Urinary bladder (tissue), 3 donors: ENCODE measurements at regions not wholly inside any gene's neighbourhood (a gene's known extent, or its start where the extent isn't known, plus 50 kb on each side); places are given as distances from the start of the nearest gene placed in this dataset.

Source experiments
- DNase-seq: peaks from one replicate; pipeline ENCODE4 v3.0.0-alpha.2; 2015; ENCODE audit errors: extremely low spot score
- H3K27ac ChIP-seq: one replicate; pipeline ENCODE4 v1.5.1; 2013; ENCODE audit warnings: low read depth, mild to moderate bottlenecking, moderate library complexity
- H3K36me3 ChIP-seq: one replicate; pipeline ENCODE4 v1.6.1; 2013; ENCODE audit warnings: mild to moderate bottlenecking, moderate library complexity; ENCODE audit not compliant: insufficient read depth
- H3K4me1 ChIP-seq: one replicate; pipeline ENCODE4 v1.6.1; 2013; ENCODE audit warnings: mild to moderate bottlenecking, moderate library complexity; ENCODE audit not compliant: insufficient read depth
- H3K4me3 ChIP-seq: one replicate; pipeline ENCODE4 v1.5.1; 2013; ENCODE audit warnings: low read depth, low read length
- WGBS: extraction: QIAGEN DNeasy Blood & Tissue Kit; methylation state at CpG from one replicate; pipeline ENCODE4 v1.1.7; 2013; 5-methylcytosine and 5-hydroxymethylcytosine counted together
- donor health status: healthy with polysubstance abuse.
- donor health status: healthy.

DNA sequence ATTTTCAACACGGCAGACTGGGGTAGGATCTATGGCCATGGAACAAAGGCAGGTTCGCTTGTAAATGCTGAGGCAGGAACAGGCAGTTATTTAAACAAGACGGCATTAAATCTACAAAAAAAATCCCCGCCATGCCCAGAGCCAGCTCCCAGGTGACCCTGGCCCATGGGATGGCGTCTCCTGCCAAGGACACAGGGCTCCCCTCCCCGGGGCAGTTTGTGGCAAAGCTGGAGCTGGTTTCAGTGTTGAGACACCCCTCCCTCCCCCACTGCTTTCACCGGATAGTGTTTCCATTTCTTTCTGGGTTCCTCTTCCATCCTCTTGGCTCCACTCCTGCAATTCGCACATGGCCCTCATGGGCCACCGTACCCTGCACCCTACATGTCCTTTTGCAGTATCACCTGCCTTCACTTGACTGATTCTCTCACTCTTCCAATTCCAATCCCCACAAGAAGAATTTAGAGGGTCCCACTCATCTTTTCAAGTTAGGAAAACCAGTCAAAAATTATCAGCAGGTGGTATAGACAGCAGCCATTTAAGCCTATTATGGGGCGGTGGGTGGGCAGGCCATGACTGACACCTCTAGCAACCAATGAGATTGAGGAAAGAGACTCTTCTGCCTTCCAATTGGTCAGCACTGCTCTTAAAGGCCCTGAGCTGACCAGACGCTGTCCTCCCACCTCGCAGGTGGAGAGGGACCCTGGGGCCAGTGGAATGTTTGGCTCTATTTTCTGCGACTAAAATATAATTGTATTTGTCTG is 52.0 kb downstream of the OLIG1 start:
- 73% methylated on average over 13 of the region's 13 CpGs for WGBS
- Histone ChIP-seq H3K27ac (no peak overlapping the region), H3K4me3 (no peak overlapping the region), H3K4me1 (no peaks in the 10 kb centered on the region), H3K36me3 (no peaks in the 10 kb centered on the region)
- DNase-seq: no peak

DNA sequence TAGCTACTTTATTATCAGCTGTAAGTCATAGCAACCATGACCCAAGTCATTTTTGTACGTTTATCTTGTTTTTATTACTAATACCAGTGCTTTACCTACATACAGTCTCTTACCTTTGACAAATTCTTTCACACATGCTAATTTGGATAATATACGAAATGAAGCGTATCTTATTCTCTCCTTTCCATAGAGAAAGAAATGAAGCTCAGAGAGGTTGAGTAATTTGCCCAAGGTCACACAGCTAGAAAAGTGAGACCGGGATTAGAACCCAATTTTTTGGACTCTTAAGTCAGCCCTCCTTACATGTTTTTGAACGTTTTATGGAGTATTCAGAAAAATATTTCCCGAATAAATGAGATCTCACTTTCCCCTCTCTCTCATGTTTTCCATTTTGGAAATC is 52.6 kb downstream of the OLIG1 start:
- Histone ChIP-seq H3K27ac (no peak overlapping the region), H3K4me1 (no peaks in the 10 kb centered on the region), H3K36me3 (no peaks in the 10 kb centered on the region), H3K4me3 (no peak overlapping the region)
- no peak for DNase-seq
- WGBS: 90% methylated on average over 6 of the region's 6 CpGs

DNA sequence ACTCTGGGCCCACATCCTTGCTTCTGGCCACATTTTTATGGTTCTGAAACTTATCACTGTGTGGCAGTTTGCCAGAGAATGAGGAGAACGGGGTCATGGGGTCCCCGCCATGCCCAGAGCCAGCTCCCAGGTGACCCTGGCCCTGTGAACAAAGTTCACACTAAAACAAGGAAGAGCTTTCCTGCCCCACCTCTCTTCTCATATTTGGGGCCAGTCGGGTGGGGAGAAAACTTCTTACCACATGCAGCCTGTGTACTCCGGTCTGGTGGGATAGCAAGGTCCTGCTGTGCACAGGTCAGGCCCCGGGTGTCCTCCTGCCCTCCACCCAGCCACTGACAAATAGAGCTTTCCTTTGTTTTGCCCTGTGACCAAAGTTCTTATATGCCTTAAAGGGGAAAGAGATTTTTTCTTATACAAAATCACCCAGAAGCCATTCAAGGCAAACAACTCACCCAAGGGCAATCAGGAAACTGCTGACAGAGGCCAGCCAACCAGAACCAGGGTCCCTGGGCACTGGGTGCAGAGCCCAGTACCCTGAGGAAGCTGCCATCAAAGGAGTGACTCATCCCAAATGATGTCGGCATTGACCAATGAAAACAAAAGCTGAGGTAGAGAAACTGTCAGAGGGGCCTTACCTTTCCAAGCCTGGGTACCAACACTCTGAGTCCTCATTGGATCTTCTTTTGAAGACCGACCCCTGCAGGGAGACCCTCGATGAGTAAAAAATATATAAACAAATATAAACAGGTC is 53.6 kb downstream of the OLIG1 start:
- Histone ChIP-seq H3K27ac (no peak overlapping the region), H3K4me1 (no peaks in the 10 kb centered on the region), H3K36me3 (no peaks in the 10 kb centered on the region), H3K4me3 (no peak overlapping the region)
- DNase-seq: no peak
- WGBS: 64% methylated on average over 8 of the region's 8 CpGs

DNA sequence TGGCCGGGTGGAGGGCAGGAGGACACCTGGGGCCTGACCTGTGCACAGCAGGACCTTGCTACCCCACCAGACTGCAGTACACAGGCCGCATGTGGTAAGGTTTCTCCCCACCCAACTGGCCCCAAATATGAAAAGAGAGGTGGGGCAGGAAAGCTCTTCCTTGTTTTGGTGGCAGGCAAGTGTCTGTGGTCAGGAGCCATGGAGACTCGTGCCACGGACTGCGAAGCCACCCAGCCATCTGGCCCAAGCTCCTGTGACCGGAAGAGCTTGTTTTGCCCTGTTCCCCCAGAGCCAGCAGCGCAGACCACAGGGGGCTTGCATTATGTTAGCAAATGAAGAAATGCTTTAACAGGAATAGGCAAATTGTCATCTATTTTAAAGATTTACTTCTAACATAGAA is 54.9 kb downstream of the OLIG1 start:
- DNase-seq: no peak
- no peak overlapping the region for H3K27ac ChIP-seq
- H3K4me1 ChIP-seq: no peaks in the 10 kb centered on the region
- WGBS: 86% methylated on average over 7 of the region's 7 CpGs
- no peaks in the 10 kb centered on the region for H3K36me3 ChIP-seq
- H3K4me3 ChIP-seq: no peak overlapping the region

DNA sequence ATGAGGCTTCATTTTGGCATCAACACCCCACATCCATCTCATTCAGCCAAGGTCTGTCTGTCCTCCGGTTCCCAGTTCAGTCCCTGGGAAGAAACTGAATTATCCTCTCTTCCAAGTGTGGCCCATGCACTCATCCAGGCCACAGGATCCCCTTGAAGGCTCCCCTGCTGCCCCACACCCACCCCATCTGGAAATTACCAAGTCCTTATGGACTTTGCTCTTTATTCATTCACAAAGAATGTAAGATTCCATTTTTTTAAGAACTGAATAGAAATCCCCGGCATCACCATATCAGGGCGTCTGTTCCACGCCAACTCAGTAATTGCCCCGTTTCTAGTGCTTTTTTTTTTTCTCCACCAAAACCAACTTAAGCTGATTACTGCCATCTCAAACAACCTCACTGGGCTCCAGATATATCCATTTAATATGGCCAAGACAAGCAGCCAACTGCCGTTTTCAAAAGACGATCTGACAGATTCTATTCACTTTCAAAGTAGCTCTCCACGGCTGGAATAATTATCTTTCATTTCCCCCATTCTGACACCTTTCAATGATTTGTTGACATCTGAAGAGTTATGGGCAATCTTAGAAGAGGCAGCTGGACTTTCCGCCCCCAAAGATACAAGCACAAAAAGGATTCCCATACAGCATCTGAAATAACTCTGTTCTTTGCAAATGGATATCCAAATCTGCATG is 55.9 kb downstream of the OLIG1 start:
- 80% methylated on average over 9 of the region's 9 CpGs for WGBS
- no peak for DNase-seq
- no peaks in the 10 kb centered on the region for H3K36me3 ChIP-seq
- H3K4me1 ChIP-seq: no peaks in the 10 kb centered on the region
- H3K4me3 ChIP-seq: no peak overlapping the region
- H3K27ac ChIP-seq: no peak overlapping the region

DNA sequence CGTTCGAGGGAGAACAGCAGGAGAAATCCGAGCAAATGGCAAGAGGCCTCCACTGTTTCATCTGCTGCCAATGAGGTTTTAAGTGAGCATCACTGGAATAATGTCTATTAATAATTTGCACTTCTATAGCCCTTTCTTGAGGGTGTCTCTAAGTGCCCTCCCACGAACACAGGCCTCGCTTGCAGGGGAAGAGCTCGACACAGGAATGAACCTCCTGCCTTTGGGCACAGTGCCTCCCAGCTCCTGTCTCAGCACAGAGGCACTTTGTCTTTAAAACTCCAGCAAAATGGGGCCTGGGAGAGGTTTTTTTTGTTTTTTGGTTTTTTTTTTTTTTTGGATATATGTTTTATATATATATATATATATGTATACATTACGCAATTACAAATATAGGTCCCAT is 56.6 kb downstream of the OLIG1 start:
- WGBS: 82% methylated on average over 7 of the region's 7 CpGs
- DNase-seq: no peak
- H3K36me3 ChIP-seq: no peaks in the 10 kb centered on the region
- H3K4me3 ChIP-seq: no peak overlapping the region
- no peaks in the 10 kb centered on the region for H3K4me1 ChIP-seq
- no peak overlapping the region for H3K27ac ChIP-seq

DNA sequence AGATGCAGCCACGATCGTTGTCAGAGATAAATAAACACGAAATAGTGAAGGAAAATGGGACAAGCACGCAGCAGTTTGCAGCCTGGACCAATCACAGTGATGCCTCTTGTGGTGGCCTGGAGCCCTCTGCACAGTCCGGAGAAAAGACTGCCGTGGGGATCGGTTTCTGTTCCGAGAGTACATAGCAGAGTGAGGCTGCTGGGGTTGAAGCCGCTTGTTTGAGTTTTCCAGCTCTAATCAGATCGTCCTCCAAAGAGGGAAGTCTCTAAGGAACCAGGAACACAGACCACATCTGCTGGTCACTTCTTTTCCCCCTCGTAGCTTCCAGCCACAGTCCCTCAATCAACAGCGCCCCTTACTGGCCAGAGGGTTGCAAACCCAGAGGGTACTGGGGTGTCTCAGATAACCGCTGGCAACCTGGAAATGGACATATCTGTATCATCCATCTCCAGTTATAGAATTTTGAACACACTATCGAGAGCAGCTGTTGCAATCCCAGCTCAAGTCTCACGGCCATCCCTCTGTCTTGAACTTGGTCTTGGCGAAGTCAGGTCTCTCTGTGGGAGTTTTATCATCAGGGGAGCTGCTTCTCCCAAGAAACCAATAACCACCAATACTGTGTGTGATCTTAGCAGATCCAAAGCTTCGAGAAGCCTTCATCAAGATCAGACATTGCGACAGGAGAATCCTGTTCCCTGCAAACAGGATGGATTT is 57.4 kb downstream of the OLIG1 start:
- Histone ChIP-seq H3K27ac (no peak overlapping the region), H3K4me3 (no peak overlapping the region), H3K36me3 (no peaks in the 10 kb centered on the region), H3K4me1 (no peaks in the 10 kb centered on the region)
- WGBS: 3% methylated on average over 18 of the region's 18 CpGs
- DNase-seq: peak; percentile 39

DNA sequence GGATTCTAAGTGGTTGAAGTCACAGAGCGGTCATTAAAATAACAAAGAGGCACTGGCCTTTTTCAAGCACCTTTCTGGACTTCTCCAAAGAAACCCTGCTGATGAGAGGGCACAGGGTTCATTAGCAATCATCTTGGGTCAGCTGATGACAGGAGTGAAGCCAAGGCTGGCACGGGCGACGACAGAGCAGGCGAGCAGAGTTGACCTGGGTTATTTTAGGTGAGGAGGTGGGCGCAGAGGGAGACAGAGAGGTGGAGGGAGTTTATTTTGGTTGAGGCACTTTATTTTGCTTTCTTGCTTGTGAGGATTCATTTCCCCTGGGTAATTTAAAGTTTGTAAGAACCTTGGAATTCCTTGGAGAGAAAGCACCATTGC is 57.9 kb downstream of the OLIG1 start:
- WGBS: 34% methylated on average over 6 of the region's 6 CpGs
- no peak for DNase-seq

DNA sequence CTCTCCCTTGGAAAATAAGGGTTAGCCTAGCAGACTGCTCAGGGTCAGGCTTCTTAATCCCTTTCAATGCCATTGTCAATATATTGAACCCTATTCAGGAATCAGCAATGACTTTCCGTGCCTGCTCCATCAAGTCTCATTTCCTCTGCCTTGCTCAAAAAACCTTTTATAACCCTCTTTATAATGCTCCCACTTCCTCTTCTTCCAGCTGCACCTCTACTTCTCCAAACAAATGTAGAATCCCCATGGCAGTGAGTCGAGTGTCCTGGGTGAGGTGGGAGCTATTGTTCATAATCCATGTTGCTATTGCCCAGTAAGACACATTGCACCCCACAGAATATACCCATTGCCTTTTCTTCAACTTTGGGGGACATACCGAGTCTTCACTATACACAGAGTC is 58.6 kb downstream of the OLIG1 start:
- no peak overlapping the region for H3K4me3 ChIP-seq
- WGBS: 39% methylated on average over 3 of the region's 3 CpGs
- no peak overlapping the region for H3K27ac ChIP-seq
- H3K4me1 ChIP-seq: no peaks in the 10 kb centered on the region
- no peaks in the 10 kb centered on the region for H3K36me3 ChIP-seq
- no peak for DNase-seq

More for the DNA sequence above, 57.9 kb downstream of the OLIG1 start:
- Histone ChIP-seq H3K36me3 (no peaks in the 10 kb centered on the region), H3K4me1 (no peaks in the 10 kb centered on the region), H3K27ac (no peak overlapping the region), H3K4me3 (no peak overlapping the region)

DNA sequence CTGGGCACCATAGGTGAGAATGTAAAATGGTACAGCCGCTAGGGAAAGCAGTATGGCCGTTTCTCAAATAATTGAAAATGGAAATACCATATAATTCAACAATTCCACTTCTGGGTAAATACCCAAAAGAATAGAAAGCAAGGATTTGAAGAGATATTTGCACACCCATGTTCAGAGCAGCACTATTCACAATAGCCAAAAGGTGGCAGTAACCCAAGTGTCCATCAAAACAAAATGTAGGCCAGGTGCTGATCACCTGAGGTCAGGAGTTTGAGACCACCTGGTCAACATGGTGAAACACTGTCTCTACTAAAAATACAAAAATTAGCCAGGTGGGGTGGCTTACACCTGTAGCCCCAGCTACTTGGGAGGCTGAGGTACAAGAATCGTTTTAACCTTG is 62.1 kb downstream of the OLIG1 start:
- DNase-seq: no peak
- Histone ChIP-seq H3K4me1 (no peaks in the 10 kb centered on the region), H3K4me3 (no peak overlapping the region), H3K27ac (no peak overlapping the region), H3K36me3 (no peaks in the 10 kb centered on the region)
- WGBS: 91% methylated on average over 3 of the region's 3 CpGs

DNA sequence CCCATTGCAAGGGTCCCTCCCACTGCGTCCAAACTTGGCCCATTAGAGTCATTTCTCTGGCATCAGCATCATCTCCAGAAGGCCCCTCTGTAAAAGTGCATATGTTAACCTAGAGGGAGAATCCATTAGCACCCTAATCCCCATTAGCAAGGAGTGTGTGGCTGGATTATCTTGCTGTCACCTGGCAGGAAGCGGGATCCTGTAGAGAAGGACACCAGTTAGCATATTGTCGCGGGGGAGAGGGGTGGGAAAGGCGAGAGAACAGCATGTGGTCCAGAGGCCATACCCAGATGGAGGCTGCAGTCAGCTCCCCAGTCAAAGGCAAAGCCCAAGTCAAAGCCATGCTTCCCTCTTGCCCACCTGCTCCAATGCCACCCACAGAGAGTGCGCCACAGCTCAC is 64.0 kb downstream of the OLIG1 start:
- H3K4me3 ChIP-seq: no peak overlapping the region
- WGBS: 35% methylated on average over 6 of the region's 6 CpGs
- no peaks in the 10 kb centered on the region for H3K36me3 ChIP-seq
- H3K4me1 ChIP-seq: no peaks in the 10 kb centered on the region
- H3K27ac ChIP-seq: no peak overlapping the region
- no peak for DNase-seq

DNA sequence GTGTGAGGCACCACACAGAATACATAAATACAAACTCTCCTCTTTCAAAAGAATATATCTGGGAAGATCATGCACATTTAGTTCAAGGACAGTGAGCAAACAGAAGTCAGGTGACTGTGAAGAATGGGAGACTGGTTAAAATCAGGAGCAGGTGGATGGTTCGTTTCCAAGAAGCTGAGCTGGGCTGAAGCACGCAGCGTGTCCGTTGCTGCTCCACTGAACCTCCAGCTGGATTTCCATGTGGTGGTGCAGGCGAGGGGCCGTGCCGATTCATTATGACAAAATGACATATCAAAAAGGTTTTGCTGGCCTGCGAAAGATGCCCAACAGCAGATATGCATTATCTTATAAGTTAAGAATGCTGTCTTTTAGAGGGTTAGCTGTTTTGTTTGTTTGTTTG is 66.0 kb downstream of the OLIG1 start:
- Histone ChIP-seq H3K4me3 (no peak overlapping the region), H3K4me1 (no peaks in the 10 kb centered on the region), H3K36me3 (no peaks in the 10 kb centered on the region), H3K27ac (no peak overlapping the region)
- 82% methylated on average over 8 of the region's 8 CpGs for WGBS
- DNase-seq: no peak

DNA sequence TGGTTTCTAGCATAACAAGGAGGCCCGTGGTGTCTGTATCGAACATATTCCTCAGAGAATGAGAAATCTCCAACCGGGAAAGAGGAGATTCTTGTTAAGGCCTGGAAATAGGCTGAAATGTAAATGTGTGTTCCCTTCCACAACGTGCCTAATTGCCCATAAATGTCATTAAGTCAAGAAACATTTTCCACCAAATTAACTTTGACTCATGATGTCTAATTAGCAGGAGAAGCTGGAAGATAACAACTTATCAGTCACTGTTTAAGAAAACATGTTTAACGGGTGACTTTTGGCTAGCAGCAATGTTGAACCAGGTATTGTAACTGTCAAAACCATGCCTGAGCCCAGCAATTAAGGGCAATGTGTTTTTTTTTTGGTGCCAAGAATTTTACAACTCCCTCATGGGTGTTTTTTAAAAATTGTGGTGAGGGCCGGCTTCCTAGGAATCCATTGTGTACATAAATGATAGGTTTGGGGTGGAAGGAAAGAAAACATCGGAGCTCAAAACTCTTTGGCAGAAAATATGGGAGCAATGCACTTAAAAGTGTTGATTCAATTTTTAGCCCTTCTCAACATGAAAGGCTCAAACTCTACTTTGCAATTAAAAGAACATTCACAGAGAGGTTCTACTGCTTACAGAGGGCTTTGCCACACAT is 67.0 kb downstream of the OLIG1 start:
- Histone ChIP-seq H3K36me3 (no peaks in the 10 kb centered on the region), H3K4me1 (no peaks in the 10 kb centered on the region), H3K27ac (no peak overlapping the region), H3K4me3 (no peak overlapping the region)
- 48% methylated on average over 7 of the region's 7 CpGs for WGBS
- no peak for DNase-seq
